ENCODE measurements at regions not wholly inside any gene's neighbourhood (a gene's known extent, or its start where the extent isn't known, plus 50 kb on each side); places are given as distances from the start of the nearest gene placed in this dataset.

DNA sequence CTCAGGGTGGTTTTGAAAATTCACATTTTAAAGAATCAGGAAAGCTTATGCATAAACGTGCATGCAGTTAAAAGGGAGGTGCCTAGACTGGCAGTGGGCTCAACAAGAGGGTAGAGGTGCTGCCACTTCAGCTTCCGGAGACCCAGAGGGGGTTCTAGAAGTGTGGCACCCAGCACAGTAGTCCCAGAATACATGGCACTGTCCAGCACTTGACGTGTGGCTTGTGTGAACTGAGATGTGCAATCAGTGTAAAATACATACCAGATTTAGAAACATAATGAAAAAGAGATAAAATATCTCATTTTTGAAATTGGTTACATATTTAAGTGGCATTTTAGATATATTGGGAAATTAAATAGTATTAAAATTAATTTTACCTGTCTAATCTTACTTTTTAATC is 89.3 kb downstream of the RIN2 start:
- 100% methylated on average over 1 of the region's 3 CpGs for WGBS (ENCODE audit: insufficient coverage)
- H4K20me1 ChIP-seq (ENCODE audit: insufficient read depth, low read length): no peaks in the 10 kb centered on the region
- Mint-ChIP-seq H3K9me3 (peaks cover 0 to 12% (median 5%) of the 10 kb centered on the region in 7 donors), H3K4me3 (no peak overlapping the region), H3K4me1 (peaks cover 16% of the 10 kb centered on the region), H3K27me3 (ENCODE audit: low read depth in 3 of 3) (peaks cover 0 to 1% (median 0%) of the 10 kb centered on the region in 3 donors), H3K27ac (peak overlapping the region in 1 of 7 donors; percentile 58), H3K36me3 (peaks cover 19 to 58% of the 10 kb centered on the region in 2 donors)
- intact Hi-C loops (cut with micrococcal nuclease): no loop called here
- H3K4me2 ChIP-seq (replicated peaks; ENCODE audit: extremely low read depth, low read length, poor library complexity, severe bottlenecking): no peak overlapping the region
- no peaks in the 10 kb centered on the region for H3K79me2 ChIP-seq (ENCODE audit: insufficient read depth, low read length)
- H3K9me3 ChIP-seq (replicated peaks in 1 of 2; ENCODE audit: control insufficient read depth in 1 of 2, insufficient read depth in 1 of 2, low read length in 2 of 2): no peaks in the 10 kb centered on the region
- TF ChIP-seq, protein P1, sequence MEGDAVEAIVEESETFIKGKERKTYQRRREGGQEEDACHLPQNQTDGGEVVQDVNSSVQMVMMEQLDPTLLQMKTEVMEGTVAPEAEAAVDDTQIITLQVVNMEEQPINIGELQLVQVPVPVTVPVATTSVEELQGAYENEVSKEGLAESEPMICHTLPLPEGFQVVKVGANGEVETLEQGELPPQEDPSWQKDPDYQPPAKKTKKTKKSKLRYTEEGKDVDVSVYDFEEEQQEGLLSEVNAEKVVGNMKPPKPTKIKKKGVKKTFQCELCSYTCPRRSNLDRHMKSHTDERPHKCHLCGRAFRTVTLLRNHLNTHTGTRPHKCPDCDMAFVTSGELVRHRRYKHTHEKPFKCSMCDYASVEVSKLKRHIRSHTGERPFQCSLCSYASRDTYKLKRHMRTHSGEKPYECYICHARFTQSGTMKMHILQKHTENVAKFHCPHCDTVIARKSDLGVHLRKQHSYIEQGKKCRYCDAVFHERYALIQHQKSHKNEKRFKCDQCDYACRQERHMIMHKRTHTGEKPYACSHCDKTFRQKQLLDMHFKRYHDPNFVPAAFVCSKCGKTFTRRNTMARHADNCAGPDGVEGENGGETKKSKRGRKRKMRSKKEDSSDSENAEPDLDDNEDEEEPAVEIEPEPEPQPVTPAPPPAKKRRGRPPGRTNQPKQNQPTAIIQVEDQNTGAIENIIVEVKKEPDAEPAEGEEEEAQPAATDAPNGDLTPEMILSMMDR (IDR thresholded peaks at IDR 0.05): no peak
- H3K9ac ChIP-seq (ENCODE audit: insufficient read depth, low read length, poor library complexity, severe bottlenecking): no peak overlapping the region
- no peak overlapping the region for H3K4me3 ChIP-seq (replicated peaks in 1 of 3; ENCODE audit: low read depth in 2 of 3, low read length in 3 of 3)
- no peaks in the 10 kb centered on the region for H3K36me3 ChIP-seq (replicated peaks in 1 of 2; ENCODE audit: control insufficient read depth in 1 of 2, insufficient read depth in 2 of 2, low read length in 2 of 2)
- H3K4me1 ChIP-seq (ENCODE audit: control insufficient read depth in 1 of 2, insufficient read depth in 2 of 2, low read length in 2 of 2): no peaks in the 10 kb centered on the region
- no peak overlapping the region for H3K27ac ChIP-seq (ENCODE audit: low read depth in 1 of 2, low read length in 2 of 2)
- no peak for DNase-seq
- H2AFZ ChIP-seq (ENCODE audit: insufficient read depth, low read depth, low read length, poor library complexity, severe bottlenecking): no peak overlapping the region
- H3K27me3 ChIP-seq (ENCODE audit: control insufficient read depth in 2 of 2, insufficient read depth in 2 of 2, low read length in 2 of 2): no peaks in the 10 kb centered on the region

DNA sequence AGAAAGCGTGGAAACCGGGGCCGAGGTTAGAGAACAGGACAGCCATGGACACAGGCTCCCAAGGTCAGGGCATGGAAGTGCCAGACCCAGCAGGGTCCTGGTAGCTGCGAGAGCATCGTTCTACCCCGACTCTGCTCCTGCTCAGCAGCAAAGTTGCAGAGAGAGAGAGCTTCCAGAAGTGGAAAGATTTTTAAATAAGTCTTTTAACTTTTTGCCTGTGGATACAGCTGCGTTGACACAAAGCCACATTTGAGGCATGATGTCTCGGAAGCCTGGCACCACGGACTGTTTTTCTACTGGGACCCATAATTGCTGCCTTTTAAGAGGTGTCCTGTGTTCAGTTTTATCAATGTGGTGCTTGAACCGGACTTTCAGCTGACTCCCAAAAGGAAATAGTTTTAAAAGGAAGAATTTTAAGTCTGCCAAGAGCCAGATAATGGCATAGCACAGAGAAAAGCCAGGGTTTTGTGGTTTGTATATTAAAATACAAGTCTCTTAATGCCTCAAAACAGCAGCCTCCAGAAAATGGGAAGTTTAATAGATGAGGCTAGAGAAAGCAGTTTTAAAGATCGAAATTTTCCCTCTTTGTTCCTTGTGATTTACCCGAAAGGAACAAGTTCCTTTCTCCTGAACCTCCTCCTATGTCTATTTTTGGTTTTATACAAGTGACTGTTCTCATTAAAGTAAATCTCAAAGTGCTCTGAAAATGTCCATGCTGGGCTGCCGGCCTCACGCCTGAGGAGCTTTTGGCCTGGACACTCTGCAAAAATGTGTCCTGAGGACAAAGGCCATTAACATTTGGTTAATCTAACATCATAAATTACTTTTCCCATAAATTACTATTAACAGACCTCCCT is 91.5 kb downstream of the RIN2 start:
- Histone ChIP-seq H3K9ac (ENCODE audit: insufficient read depth, low read length, poor library complexity, severe bottlenecking) (no peak overlapping the region), H3K27ac (ENCODE audit: low read depth in 1 of 2, low read length in 2 of 2) (no peak overlapping the region), H4K20me1 (ENCODE audit: insufficient read depth, low read length) (no peaks in the 10 kb centered on the region), H3K9me3 (replicated peaks in 1 of 2; ENCODE audit: control insufficient read depth in 1 of 2, insufficient read depth in 1 of 2, low read length in 2 of 2) (no peaks in the 10 kb centered on the region), H3K27me3 (ENCODE audit: control insufficient read depth in 2 of 2, insufficient read depth in 2 of 2, low read length in 2 of 2) (no peaks in the 10 kb centered on the region), H2AFZ (ENCODE audit: insufficient read depth, low read depth, low read length, poor library complexity, severe bottlenecking) (no peak overlapping the region), H3K4me2 (replicated peaks; ENCODE audit: extremely low read depth, low read length, poor library complexity, severe bottlenecking) (no peak overlapping the region), H3K79me2 (ENCODE audit: insufficient read depth, low read length) (no peaks in the 10 kb centered on the region), H3K4me1 (ENCODE audit: control insufficient read depth in 1 of 2, insufficient read depth in 2 of 2, low read length in 2 of 2) (no peaks in the 10 kb centered on the region), H3K36me3 (replicated peaks in 1 of 2; ENCODE audit: control insufficient read depth in 1 of 2, insufficient read depth in 2 of 2, low read length in 2 of 2) (no peaks in the 10 kb centered on the region), H3K4me3 (replicated peaks in 1 of 3; ENCODE audit: low read depth in 2 of 3, low read length in 3 of 3) (no peak overlapping the region)
- intact Hi-C loops (cut with micrococcal nuclease): no loop called here
- peak overlapping the region in 2 of 7 donors; percentile 80 to 84 for H3K27ac Mint-ChIP-seq
- TF ChIP-seq, protein P1 (IDR thresholded peaks at IDR 0.05): no peak
- peaks cover 10% of the 10 kb centered on the region for H3K4me1 Mint-ChIP-seq
- H3K27me3 Mint-ChIP-seq (ENCODE audit: low read depth in 3 of 3): peaks cover 0 to 1% (median 0%) of the 10 kb centered on the region in 3 donors
- peaks cover 0 to 9% (median 4%) of the 10 kb centered on the region in 7 donors for H3K9me3 Mint-ChIP-seq
- 69% methylated on average over 12 of the region's 14 CpGs for WGBS (ENCODE audit: insufficient coverage)
- peaks cover 11 to 49% of the 10 kb centered on the region in 2 donors for H3K36me3 Mint-ChIP-seq
- no peak overlapping the region for H3K4me3 Mint-ChIP-seq
- no peak for DNase-seq
